OCI-LY7 (cell line): ENCODE measurements at regions not wholly inside any gene's neighbourhood (a gene's known extent, or its start where the extent isn't known, plus 50 kb on each side); places are given as distances from the start of the nearest gene placed in this dataset.

Experiments used
- BruUV-seq: library from RNA; stranded (reverse); fragments of 400-500 nt; replicated peaks from 2 replicates; lab custom pipeline; 2021; lab: Mats Ljungman, UMichigan
- CTCF ChIA-PET: fragments of 300-600 bp; sonication (Branson Sonifier 250); formaldehyde crosslinking; loops from one replicate; lab custom pipeline; 2022; ENCODE audit warnings: antibody characterized with exemption; ENCODE audit not compliant: unreplicated experiment; lab: Charles Lee
- POLR2A ChIA-PET: fragments of 300-600 bp; sonication (Branson Sonifier 250); formaldehyde crosslinking; loops from one replicate; lab custom pipeline; 2022; ENCODE audit warnings: antibody characterized with exemption; lab: Charles Lee
- DNase-seq: peaks from one replicate; pipeline ENCODE4 v3.0.0-alpha.2; 2015; ENCODE audit warnings: low spot score
- H2AFZ ChIP-seq: fragments of 200-600 bp; sonication (generic), shearing (Covaris generic); 2 replicates; pipeline ENCODE4 v1.6.1; 2014; ENCODE audit warnings: mild to moderate bottlenecking, antibody characterized with exemption, low read length, moderate library complexity
- H3K27ac ChIP-seq: fragments of 200-600 bp; sonication (generic); 2 replicates; pipeline ENCODE4 v1.5.1; 2014; ENCODE audit warnings: mixed run types, low read depth, mild to moderate bottlenecking, moderate library complexity, low read length, inconsistent platforms; ENCODE audit not compliant: poor library complexity, severe bottlenecking
- H3K36me3 ChIP-seq: fragments of 200-600 bp; sonication (generic); 2 replicates; pipeline ENCODE4 v1.6.1; 2014; ENCODE audit warnings: mild to moderate bottlenecking, antibody characterized with exemption, low read length, moderate library complexity, mixed read lengths; ENCODE audit not compliant: insufficient read depth
- H3K4me1 ChIP-seq: fragments of 200-600 bp; sonication (generic); 2 replicates; pipeline ENCODE4 v1.5.1; 2014; ENCODE audit warnings: mild to moderate bottlenecking, low read length; ENCODE audit not compliant: insufficient read depth, poor library complexity, severe bottlenecking
- H3K4me2 ChIP-seq: fragments of 200-600 bp; sonication (generic); 2 replicates; pipeline ENCODE4 v1.6.1; 2014; ENCODE audit warnings: mild to moderate bottlenecking, low read length
- H3K4me3 ChIP-seq: fragments of 200-600 bp; sonication (generic); 2 replicates; pipeline ENCODE4 v1.5.1; 2014; ENCODE audit warnings: mild to moderate bottlenecking, low read depth, low read length; ENCODE audit not compliant: poor library complexity, severe bottlenecking
- H3K79me2 ChIP-seq: fragments of 200-600 bp; sonication (generic); 2 replicates; pipeline ENCODE4 v1.6.1; 2016; ENCODE audit warnings: low read depth, mild to moderate bottlenecking, low read length, moderate library complexity, mixed read lengths; ENCODE audit not compliant: insufficient read depth
- H3K9me2 ChIP-seq: fragments of 200-600 bp; sonication (generic); 2 replicates; pipeline ENCODE4 v1.6.1; 2016; ENCODE audit warnings: mild to moderate bottlenecking, low read length, mixed read lengths; ENCODE audit not compliant: insufficient read depth
- H3K9me3 ChIP-seq: fragments of 200-600 bp; sonication (generic); 2 replicates; pipeline ENCODE4 v1.6.1; 2014; ENCODE audit warnings: mild to moderate bottlenecking, mixed run types, low read length, mixed read lengths
- H4K20me1 ChIP-seq: fragments of 200-600 bp; sonication (generic); 2 replicates; pipeline ENCODE4 v1.6.1; 2014; ENCODE audit warnings: mild to moderate bottlenecking, antibody characterized with exemption, low read length, moderate library complexity, mixed read lengths; ENCODE audit not compliant: insufficient read depth
- EZH2phosphoT487 ChIP-seq: fragments of 200-600 bp; sonication (generic); IDR thresholded peaks from 2 replicates; pipeline ENCODE4 v1.6.1; 2018; ENCODE audit warnings: low read depth, borderline replicate concordance, mild to moderate bottlenecking, mixed run types, antibody characterized with exemption, low read length, moderate library complexity, mixed read lengths
- intact Hi-C: fragments of 100-400 bp; cut with micrococcal nuclease; formaldehyde crosslinking; loops from one replicate; pipeline ENCODE4 v1.10.0; 2022; ENCODE audit not compliant: unreplicated experiment
- TF ChIP-seq, protein P1 (sequence below): fragments of 200-600 bp; sonication (generic); conservative IDR thresholded peaks from 2 replicates; pipeline ENCODE4 v1.5.1; 2014; ENCODE audit warnings: mild to moderate bottlenecking, antibody characterized with exemption, low read length, moderate library complexity, mixed read lengths

DNA sequence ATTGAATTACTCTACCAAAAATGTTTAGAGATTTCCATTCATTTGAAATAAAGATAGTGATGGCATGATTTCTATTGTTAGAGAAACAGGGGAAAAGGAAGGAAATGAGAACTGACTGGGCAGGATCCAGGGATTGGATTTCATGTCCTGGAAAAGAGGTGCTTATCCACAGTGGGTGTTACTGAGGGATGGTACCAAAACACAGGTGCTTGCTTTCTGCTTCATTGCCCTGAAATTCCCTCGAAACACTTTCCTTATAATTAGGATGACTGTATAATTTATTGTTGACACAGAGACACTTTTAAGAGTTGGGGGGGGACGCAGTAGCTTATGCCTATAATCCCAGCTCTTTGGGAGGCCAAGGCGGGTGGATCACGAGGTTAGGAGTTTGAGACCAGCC lies 185.0 kb upstream of the KCNK2 start:
- Histone ChIP-seq H3K9me3 (no peaks in the 10 kb centered on the region), H3K4me2 (no peak overlapping the region), H3K4me1 (no peaks in the 10 kb centered on the region), H4K20me1 (no peaks in the 10 kb centered on the region), H3K36me3 (no peaks in the 10 kb centered on the region), H3K4me3 (no peak overlapping the region), H3K27ac (no peak overlapping the region), H3K9me2 (no peaks in the 10 kb centered on the region), H3K79me2 (no peaks in the 10 kb centered on the region), H2AFZ (no peak overlapping the region)
- BruUV-seq, result no TSS peak
- no peak for DNase-seq
- CTCF ChIA-PET, result no interaction called here
- intact Hi-C loops, result no loop called here
- POLR2A ChIA-PET, result interaction anchor here (1.0 kb wide), 1 partner anchor 11 kb away, joined by 4 read pairs; no protein-coding TSS in a partner anchor
- no peak for TF ChIP-seq EZH2phosphoT487
- TF ChIP-seq, protein P1, sequence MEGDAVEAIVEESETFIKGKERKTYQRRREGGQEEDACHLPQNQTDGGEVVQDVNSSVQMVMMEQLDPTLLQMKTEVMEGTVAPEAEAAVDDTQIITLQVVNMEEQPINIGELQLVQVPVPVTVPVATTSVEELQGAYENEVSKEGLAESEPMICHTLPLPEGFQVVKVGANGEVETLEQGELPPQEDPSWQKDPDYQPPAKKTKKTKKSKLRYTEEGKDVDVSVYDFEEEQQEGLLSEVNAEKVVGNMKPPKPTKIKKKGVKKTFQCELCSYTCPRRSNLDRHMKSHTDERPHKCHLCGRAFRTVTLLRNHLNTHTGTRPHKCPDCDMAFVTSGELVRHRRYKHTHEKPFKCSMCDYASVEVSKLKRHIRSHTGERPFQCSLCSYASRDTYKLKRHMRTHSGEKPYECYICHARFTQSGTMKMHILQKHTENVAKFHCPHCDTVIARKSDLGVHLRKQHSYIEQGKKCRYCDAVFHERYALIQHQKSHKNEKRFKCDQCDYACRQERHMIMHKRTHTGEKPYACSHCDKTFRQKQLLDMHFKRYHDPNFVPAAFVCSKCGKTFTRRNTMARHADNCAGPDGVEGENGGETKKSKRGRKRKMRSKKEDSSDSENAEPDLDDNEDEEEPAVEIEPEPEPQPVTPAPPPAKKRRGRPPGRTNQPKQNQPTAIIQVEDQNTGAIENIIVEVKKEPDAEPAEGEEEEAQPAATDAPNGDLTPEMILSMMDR, result no peak

- H3K4me1 ChIP-seq, result no peaks in the 10 kb centered on the region
- no peak overlapping the region for H3K4me3 ChIP-seq
- BruUV-seq, result no TSS peak
Measured at GRCh38 chr1:214898161-214898560, 184.4 kb upstream of the KCNK2 start.

GRCh38 chr1:214898718-214899117 lies 183.8 kb upstream of the KCNK2 start:
- H4K20me1 ChIP-seq, result no peaks in the 10 kb centered on the region
- H2AFZ ChIP-seq, result no peak overlapping the region
- H3K4me1 ChIP-seq, result no peaks in the 10 kb centered on the region
- intact Hi-C loops, result no loop called here
- no peaks in the 10 kb centered on the region for H3K36me3 ChIP-seq
- H3K4me2 ChIP-seq, result no peak overlapping the region
- H3K9me2 ChIP-seq, result no peaks in the 10 kb centered on the region
- H3K4me3 ChIP-seq, result no peak overlapping the region
- BruUV-seq, result no TSS peak
- TF ChIP-seq EZH2phosphoT487, result no peak
- TF ChIP-seq, protein P1, result no peak
- no peaks in the 10 kb centered on the region for H3K9me3 ChIP-seq
- DNase-seq, result no peak
- ChIA-PET CTCF (no interaction called here), POLR2A (interaction anchor here (1.0 kb wide), 1 partner anchor 10 kb away, joined by 3 read pairs; no protein-coding TSS in a partner anchor)
- no peak overlapping the region for H3K27ac ChIP-seq
- no peaks in the 10 kb centered on the region for H3K79me2 ChIP-seq

More at GRCh38 chr1:214898161-214898560, 184.4 kb upstream of the KCNK2 start:
- Histone ChIP-seq H3K9me3 (no peaks in the 10 kb centered on the region), H2AFZ (no peak overlapping the region), H3K36me3 (no peaks in the 10 kb centered on the region), H3K27ac (no peak overlapping the region), H3K9me2 (no peaks in the 10 kb centered on the region), H3K79me2 (no peaks in the 10 kb centered on the region), H3K4me2 (no peak overlapping the region), H4K20me1 (no peaks in the 10 kb centered on the region)
- TF ChIP-seq, protein P1, result no peak
- no peak for TF ChIP-seq EZH2phosphoT487
- ChIA-PET CTCF (no interaction called here), POLR2A (interaction anchor here (1.0 kb wide), 1 partner anchor 10 kb away, joined by 4 read pairs; no protein-coding TSS in a partner anchor)
- DNase-seq, result no peak
- intact Hi-C loops, result no loop called here
